ENCODE measurements at regions not wholly inside any gene's neighbourhood (a gene's known extent, or its start where the extent isn't known, plus 50 kb on each side); places are given as distances from the start of the nearest gene placed in this dataset.
"Not testable (repeated sequence)": the region's sequence is repeated elsewhere in the genome, so short reads cannot be mapped to it uniquely, and the experiment has no call there.

GRCh38 chr13:103599870-103600269 is 533.7 kb upstream of the SLC10A2 start:
- not testable (repeated sequence) for TF ChIP-seq CTCF (conservative IDR thresholded peaks at IDR 0.05; ENCODE audit: low read length); EZH2phosphoT487 (IDR thresholded peaks at IDR 0.05; ENCODE audit: borderline replicate concordance, low read depth, low read length)

All from OCI-LY7 (cell line).